ENCODE measurements at regions not wholly inside any gene's neighbourhood (a gene's known extent, or its start where the extent isn't known, plus 50 kb on each side); places are given as distances from the start of the nearest gene placed in this dataset.

DNA sequence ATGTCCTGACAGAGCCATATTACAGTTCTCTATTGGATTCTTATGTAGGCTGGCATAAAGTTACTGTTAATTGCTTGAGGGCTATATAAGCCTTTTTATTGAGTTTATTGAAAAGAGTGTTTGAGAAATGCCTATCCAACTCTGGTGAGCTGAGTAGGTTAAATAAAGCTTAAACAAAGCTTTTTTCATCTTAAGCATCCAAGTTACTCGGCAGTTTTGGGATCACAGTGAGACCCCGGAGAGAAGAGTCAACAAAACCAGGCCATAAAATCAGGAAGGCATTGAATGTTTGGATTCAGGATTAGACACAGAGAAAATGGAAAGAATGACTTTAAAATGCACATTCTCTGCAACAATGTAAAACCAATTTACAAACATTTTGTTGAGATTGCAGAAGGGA lies 588.5 kb downstream of the DACH1 start:
- intact Hi-C loops (cut with DNase I) = no loop called here
- TF ChIP-seq, protein P1, sequence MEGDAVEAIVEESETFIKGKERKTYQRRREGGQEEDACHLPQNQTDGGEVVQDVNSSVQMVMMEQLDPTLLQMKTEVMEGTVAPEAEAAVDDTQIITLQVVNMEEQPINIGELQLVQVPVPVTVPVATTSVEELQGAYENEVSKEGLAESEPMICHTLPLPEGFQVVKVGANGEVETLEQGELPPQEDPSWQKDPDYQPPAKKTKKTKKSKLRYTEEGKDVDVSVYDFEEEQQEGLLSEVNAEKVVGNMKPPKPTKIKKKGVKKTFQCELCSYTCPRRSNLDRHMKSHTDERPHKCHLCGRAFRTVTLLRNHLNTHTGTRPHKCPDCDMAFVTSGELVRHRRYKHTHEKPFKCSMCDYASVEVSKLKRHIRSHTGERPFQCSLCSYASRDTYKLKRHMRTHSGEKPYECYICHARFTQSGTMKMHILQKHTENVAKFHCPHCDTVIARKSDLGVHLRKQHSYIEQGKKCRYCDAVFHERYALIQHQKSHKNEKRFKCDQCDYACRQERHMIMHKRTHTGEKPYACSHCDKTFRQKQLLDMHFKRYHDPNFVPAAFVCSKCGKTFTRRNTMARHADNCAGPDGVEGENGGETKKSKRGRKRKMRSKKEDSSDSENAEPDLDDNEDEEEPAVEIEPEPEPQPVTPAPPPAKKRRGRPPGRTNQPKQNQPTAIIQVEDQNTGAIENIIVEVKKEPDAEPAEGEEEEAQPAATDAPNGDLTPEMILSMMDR (IDR thresholded peaks at IDR 0.05) = no peak
- no peak overlapping the region for H3K4me3 ChIP-seq
- no peak overlapping the region for H3K27ac ChIP-seq
- H3K9me3 ChIP-seq = no peaks in the 10 kb centered on the region
- DNase-seq (ENCODE audit: low spot score in 2 of 2) = no peak
- H3K27me3 ChIP-seq = no peaks in the 10 kb centered on the region
- H3K36me3 ChIP-seq = no peaks in the 10 kb centered on the region
- H3K4me1 ChIP-seq = no peaks in the 10 kb centered on the region

GRCh38 chr13:71274923-71275608 lies 591.9 kb downstream of the DACH1 start:
- H3K4me3 ChIP-seq = no peak overlapping the region
- intact Hi-C loops (cut with DNase I) = no loop called here
- no peaks in the 10 kb centered on the region for H3K4me1 ChIP-seq
- no peaks in the 10 kb centered on the region for H3K36me3 ChIP-seq
- TF ChIP-seq, protein P1 (IDR thresholded peaks at IDR 0.05) = no peak
- H3K27me3 ChIP-seq = no peaks in the 10 kb centered on the region
- H3K27ac ChIP-seq = no peak overlapping the region
- no peak for DNase-seq (ENCODE audit: low spot score in 2 of 2)
- H3K9me3 ChIP-seq = no peaks in the 10 kb centered on the region

- Histone ChIP-seq H3K36me3 (no peaks in the 10 kb centered on the region), H3K27me3 (no peaks in the 10 kb centered on the region), H3K27ac (no peak overlapping the region), H3K4me1 (no peaks in the 10 kb centered on the region), H3K4me3 (no peak overlapping the region), H3K9me3 (no peaks in the 10 kb centered on the region)
- TF ChIP-seq, protein P1 (IDR thresholded peaks at IDR 0.05) = no peak
- no peak for DNase-seq (ENCODE audit: low spot score in 2 of 2)
- intact Hi-C loops (cut with DNase I) = no loop called here
Observed at GRCh38 chr13:71261256-71261655, 605.7 kb downstream of the DACH1 start.

DNA sequence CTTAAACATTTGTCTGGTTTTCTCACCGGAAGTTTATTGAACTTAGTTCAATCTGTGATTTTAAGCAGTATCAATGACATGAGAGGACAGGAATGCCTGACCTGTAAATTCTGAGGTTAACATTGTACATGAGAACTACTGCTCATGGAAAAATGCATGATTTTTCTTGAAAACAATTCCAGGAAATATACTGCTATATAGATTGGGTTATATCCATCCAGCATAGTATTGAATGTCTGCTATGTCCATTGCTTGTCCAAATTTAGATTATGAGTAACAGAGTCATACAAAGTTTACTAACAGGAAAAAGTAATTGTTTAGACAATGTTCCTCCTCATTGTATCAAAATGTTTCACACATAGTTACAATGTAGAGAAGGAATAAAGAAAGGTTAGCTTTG lies 606.8 kb downstream of the DACH1 start:
- intact Hi-C loops (cut with DNase I) = no loop called here
- H3K36me3 ChIP-seq = no peaks in the 10 kb centered on the region
- TF ChIP-seq, protein P1 (IDR thresholded peaks at IDR 0.05) = no peak
- H3K4me1 ChIP-seq = no peaks in the 10 kb centered on the region
- DNase-seq (ENCODE audit: low spot score in 2 of 2) = no peak
- no peaks in the 10 kb centered on the region for H3K9me3 ChIP-seq
- no peak overlapping the region for H3K27ac ChIP-seq
- no peaks in the 10 kb centered on the region for H3K27me3 ChIP-seq
- H3K4me3 ChIP-seq = no peak overlapping the region

GRCh38 chr13:71255633-71256032 lies 611.4 kb downstream of the DACH1 start:
- Histone ChIP-seq H3K4me3 (no peak overlapping the region), H3K27ac (no peak overlapping the region), H3K4me1 (no peaks in the 10 kb centered on the region), H3K27me3 (no peaks in the 10 kb centered on the region), H3K36me3 (no peaks in the 10 kb centered on the region), H3K9me3 (no peaks in the 10 kb centered on the region)
- DNase-seq (ENCODE audit: low spot score in 2 of 2) = no peak
- intact Hi-C loops (cut with DNase I) = no loop called here
- TF ChIP-seq, protein P1 (IDR thresholded peaks at IDR 0.05) = no peak

DNA sequence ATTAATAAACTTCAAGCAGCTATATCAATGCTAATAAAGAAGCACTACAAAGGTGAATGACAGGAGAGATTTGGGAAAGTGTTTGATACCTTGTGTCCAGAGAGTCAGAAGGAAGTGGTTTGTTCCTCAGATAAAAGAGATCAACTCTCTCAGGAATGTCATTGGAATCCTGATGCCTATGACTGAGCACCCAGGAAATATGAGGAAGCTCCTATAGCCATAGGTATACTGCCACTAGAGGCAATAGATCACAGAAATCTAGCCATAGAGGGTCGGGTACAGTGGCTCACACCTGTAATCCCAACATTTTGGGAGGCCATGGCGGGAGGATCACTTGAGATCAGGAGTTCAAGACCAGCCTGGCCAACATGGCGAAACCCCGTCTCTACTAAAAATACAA lies 612.6 kb downstream of the DACH1 start:
- no peak for DNase-seq (ENCODE audit: low spot score in 2 of 2)

More for the DNA sequence above, 612.6 kb downstream of the DACH1 start:
- no peak overlapping the region for H3K4me3 ChIP-seq
- intact Hi-C loops (cut with DNase I) = no loop called here
- H3K27ac ChIP-seq = no peak overlapping the region
- no peaks in the 10 kb centered on the region for H3K9me3 ChIP-seq
- no peaks in the 10 kb centered on the region for H3K36me3 ChIP-seq
- H3K27me3 ChIP-seq = no peaks in the 10 kb centered on the region
- H3K4me1 ChIP-seq = no peaks in the 10 kb centered on the region
- TF ChIP-seq, protein P1 (IDR thresholded peaks at IDR 0.05) = no peak

Data from ascending aorta (tissue), 2 donors.